ENCODE measurements at regions not wholly inside any gene's neighbourhood (a gene's known extent, or its start where the extent isn't known, plus 50 kb on each side); places are given as distances from the start of the nearest gene placed in this dataset.
"Not testable (repeated sequence)": the region's sequence is repeated elsewhere in the genome, so short reads cannot be mapped to it uniquely, and the experiment has no call there.

DNA sequence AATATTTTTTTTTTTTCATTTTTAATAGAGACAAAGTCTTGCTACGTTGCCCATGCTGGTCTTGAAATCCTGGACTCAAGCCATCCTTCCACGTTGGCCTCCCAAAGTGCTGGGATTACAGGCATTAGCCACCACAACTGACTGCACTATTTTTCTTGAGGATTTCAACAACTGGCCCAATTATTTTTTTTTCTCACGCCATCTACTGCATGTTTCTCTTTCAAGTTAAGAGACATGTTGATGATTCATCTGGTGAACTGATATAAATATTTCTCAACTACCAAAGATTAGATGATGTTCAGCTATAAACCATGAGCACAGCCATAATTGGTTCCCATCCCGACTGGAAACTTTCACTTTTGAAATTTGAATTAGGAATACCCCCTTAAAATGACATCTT, 688.4 kb upstream of the SYT4 start:
- Histone ChIP-seq H3K27me3 (no peaks in the 10 kb centered on the region), H3K27ac (no peak overlapping the region), H3K9me3 (no peaks in the 10 kb centered on the region), H3K4me1 (no peaks in the 10 kb centered on the region), H3K4me3 (no peak overlapping the region), H3K36me3 (no peaks in the 10 kb centered on the region)
- intact Hi-C loops (cut with DNase I; ENCODE audit: low total_unique reads), result no loop called here
- in situ Hi-C loops (cut with MboI; ENCODE audit: low pct_ligation_motif_present in 1 of 4, low pct_unique_long_range_greater_than_20kb in 1 of 4, low sequenced_read_pairs in 3 of 4), result no loop called here
- TF ChIP-seq POLR2A (IDR thresholded peaks at IDR 0.05), result no peak
- no peak for TF ChIP-seq EP300 (IDR thresholded peaks at IDR 0.05; ENCODE audit: low read depth)
- TF ChIP-seq POLR2AphosphoS5 (IDR thresholded peaks at IDR 0.05), result no peak
- TF ChIP-seq, protein P1, sequence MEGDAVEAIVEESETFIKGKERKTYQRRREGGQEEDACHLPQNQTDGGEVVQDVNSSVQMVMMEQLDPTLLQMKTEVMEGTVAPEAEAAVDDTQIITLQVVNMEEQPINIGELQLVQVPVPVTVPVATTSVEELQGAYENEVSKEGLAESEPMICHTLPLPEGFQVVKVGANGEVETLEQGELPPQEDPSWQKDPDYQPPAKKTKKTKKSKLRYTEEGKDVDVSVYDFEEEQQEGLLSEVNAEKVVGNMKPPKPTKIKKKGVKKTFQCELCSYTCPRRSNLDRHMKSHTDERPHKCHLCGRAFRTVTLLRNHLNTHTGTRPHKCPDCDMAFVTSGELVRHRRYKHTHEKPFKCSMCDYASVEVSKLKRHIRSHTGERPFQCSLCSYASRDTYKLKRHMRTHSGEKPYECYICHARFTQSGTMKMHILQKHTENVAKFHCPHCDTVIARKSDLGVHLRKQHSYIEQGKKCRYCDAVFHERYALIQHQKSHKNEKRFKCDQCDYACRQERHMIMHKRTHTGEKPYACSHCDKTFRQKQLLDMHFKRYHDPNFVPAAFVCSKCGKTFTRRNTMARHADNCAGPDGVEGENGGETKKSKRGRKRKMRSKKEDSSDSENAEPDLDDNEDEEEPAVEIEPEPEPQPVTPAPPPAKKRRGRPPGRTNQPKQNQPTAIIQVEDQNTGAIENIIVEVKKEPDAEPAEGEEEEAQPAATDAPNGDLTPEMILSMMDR (IDR thresholded peaks at IDR 0.05), result no peak
- no peak for DNase-seq
- 52 to 62% methylated on average over 4 of the region's 4 CpGs for WGBS, 2 donors (ENCODE audit: low coverage in 1 of 2)

DNA sequence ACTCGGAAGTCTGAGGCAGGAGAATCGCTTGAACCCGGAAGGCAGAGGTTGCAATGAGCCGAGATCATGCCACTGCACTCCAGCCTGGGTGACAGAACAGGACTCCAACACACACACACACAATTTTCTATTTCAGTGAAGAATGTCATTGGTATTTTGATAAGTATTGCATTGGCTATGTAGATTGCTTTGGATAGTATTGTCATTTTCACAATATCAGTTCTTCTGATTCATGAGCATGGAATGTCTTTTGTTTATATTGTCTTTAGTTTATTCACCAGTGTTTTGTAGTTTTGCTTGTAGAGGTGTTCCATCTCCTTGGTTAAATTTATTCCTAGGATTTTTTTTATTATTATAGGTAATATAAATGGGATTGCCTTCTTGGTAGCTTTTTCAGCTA, 693.4 kb upstream of the SYT4 start:
- intact Hi-C loops (cut with DNase I; ENCODE audit: low total_unique reads), result no loop called here
- 94 to 100% methylated on average over 3 to 4 of the region's 4 CpGs for WGBS, 2 donors (ENCODE audit: low coverage in 1 of 2)

DNA sequence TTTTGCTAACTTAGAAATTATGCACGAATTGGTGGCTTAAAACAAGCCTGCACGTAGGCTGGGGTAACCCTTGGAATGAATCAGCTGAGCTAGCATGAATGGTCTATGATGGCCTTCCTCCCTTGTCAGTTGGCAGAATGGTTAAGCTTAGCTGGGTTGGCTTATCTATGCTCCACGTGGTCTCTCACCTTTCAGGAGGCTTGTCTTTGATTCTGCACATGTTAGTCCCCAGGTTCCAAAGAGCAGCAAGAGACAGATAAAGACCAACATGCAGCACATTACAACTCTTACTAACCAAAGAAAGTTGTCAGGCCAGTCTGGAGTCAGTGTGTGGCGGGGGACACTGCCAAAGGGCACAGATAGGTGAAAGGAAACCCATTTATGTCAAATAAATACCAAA, 700.9 kb upstream of the SYT4 start:
- Histone ChIP-seq H3K27me3 (no peaks in the 10 kb centered on the region), H3K9me3 (no peaks in the 10 kb centered on the region), H3K4me3 (no peak overlapping the region), H3K4me1 (no peaks in the 10 kb centered on the region), H3K36me3 (no peaks in the 10 kb centered on the region), H3K27ac (no peak overlapping the region)
- in situ Hi-C loops (cut with MboI; ENCODE audit: low pct_ligation_motif_present in 1 of 4, low pct_unique_long_range_greater_than_20kb in 1 of 4, low sequenced_read_pairs in 3 of 4), result no loop called here
- TF ChIP-seq EP300 (IDR thresholded peaks at IDR 0.05; ENCODE audit: low read depth) (no peak), POLR2AphosphoS5 (IDR thresholded peaks at IDR 0.05) (no peak), POLR2A (IDR thresholded peaks at IDR 0.05) (no peak)
- no peak for DNase-seq
- intact Hi-C loops (cut with DNase I; ENCODE audit: low total_unique reads), result no loop called here
- 66 to 81% methylated on average over 2 to 4 of the region's 4 CpGs for WGBS, 2 donors (ENCODE audit: low coverage in 1 of 2)

More for the DNA sequence above, 693.4 kb upstream of the SYT4 start:
- H3K9me3 ChIP-seq, result no peaks in the 10 kb centered on the region
- in situ Hi-C loops (cut with MboI; ENCODE audit: low pct_ligation_motif_present in 1 of 4, low pct_unique_long_range_greater_than_20kb in 1 of 4, low sequenced_read_pairs in 3 of 4), result no loop called here
- no peaks in the 10 kb centered on the region for H3K27me3 ChIP-seq
- H3K27ac ChIP-seq, result no peak overlapping the region
- no peak for DNase-seq
- no peaks in the 10 kb centered on the region for H3K36me3 ChIP-seq
- H3K4me1 ChIP-seq, result no peaks in the 10 kb centered on the region
- TF ChIP-seq, protein P1 (IDR thresholded peaks at IDR 0.05), result no peak
- TF ChIP-seq POLR2A (IDR thresholded peaks at IDR 0.05), result no peak
- no peak for TF ChIP-seq POLR2AphosphoS5 (IDR thresholded peaks at IDR 0.05)
- TF ChIP-seq EP300 (IDR thresholded peaks at IDR 0.05; ENCODE audit: low read depth), result no peak
- H3K4me3 ChIP-seq, result no peak overlapping the region

DNA sequence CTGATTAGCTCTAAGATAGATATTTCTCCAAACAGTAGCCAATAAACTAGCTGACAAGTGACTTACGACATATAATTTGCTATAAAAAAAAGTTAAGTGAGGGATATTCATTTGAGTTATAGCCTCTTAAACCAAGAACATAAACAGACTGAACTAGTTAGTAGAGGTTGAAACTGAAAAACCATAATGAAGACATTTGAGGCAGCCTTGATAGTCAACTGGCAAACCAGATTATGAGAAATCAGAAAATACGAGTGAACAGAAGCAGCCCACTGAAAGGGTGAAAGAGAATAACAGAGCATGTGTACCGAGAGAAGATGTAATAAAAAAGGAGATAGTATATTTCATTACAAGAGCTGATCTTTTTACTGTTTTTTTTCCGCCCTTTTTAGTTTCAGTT, 698.1 kb upstream of the SETBP1 start:
- Histone ChIP-seq H3K4me1 (no peaks in the 10 kb centered on the region), H3K27me3 (no peaks in the 10 kb centered on the region), H3K4me3 (no peak overlapping the region), H3K36me3 (no peaks in the 10 kb centered on the region), H3K27ac (no peak overlapping the region), H3K9me3 (no peaks in the 10 kb centered on the region)
- DNase-seq, result no peak
- WGBS, 2 donors (ENCODE audit: low coverage in 1 of 2), result 47 to 51% methylated on average over 4 of the region's 4 CpGs
- TF ChIP-seq POLR2AphosphoS5 (IDR thresholded peaks at IDR 0.05), result no peak
- TF ChIP-seq POLR2A (IDR thresholded peaks at IDR 0.05), result no peak
- TF ChIP-seq, protein P1 (IDR thresholded peaks at IDR 0.05), result no peak
- no peak for TF ChIP-seq EP300 (IDR thresholded peaks at IDR 0.05; ENCODE audit: low read depth)
- intact Hi-C loops (cut with DNase I; ENCODE audit: low total_unique reads), result no loop called here
- in situ Hi-C loops (cut with MboI; ENCODE audit: low pct_ligation_motif_present in 1 of 4, low pct_unique_long_range_greater_than_20kb in 1 of 4, low sequenced_read_pairs in 3 of 4), result no loop called here

DNA sequence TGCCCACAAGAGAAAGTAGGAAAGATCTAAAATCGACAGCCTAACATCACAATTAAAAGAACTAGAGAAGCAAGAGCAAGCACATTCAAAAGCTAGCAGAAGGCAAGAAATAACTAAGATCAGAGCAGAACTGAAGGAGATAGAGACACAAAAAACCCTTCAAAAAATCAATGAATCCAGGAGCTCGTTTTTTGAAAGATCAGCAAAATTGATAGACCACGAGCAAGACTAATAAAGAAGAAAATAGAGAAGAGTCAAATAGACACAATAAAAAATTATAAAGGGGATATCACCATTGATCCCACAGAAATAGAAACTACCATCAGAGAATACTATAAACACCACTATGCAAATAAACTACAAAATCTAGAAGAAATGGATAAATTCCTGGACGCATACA, 693.6 kb upstream of the SETBP1 start:
- H3K9me3 ChIP-seq; H3K27ac ChIP-seq; H3K27me3 ChIP-seq; H3K4me1 ChIP-seq; DNase-seq; intact Hi-C loops (cut with DNase I; ENCODE audit: low total_unique reads); in situ Hi-C loops (cut with MboI; ENCODE audit: low pct_ligation_motif_present in 1 of 4, low pct_unique_long_range_greater_than_20kb in 1 of 4, low sequenced_read_pairs in 3 of 4); H3K36me3 ChIP-seq; H3K4me3 ChIP-seq: not testable (repeated sequence)
- WGBS, 2 donors (ENCODE audit: low coverage in 1 of 2), result 64 to 70% methylated on average over 4 of the region's 4 CpGs

Measured in transverse colon (tissue), 4 donors.